ENCODE measurements at regions not wholly inside any gene's neighbourhood (a gene's known extent, or its start where the extent isn't known, plus 50 kb on each side); places are given as distances from the start of the nearest gene placed in this dataset.
"Not testable (repeated sequence)": the region's sequence is repeated elsewhere in the genome, so short reads cannot be mapped to it uniquely, and the experiment has no call there.

- TF ChIP-seq POLR2A, CTCF (IDR thresholded peaks at IDR 0.05): not testable (repeated sequence)
Measured at GRCh38 chr20:29066341-29066740, 2191.1 kb upstream of the DEFB115 start.

Data from esophagus squamous epithelium (tissue), 4 donors.